ENCODE measurements at regions not wholly inside any gene's neighbourhood (a gene's known extent, or its start where the extent isn't known, plus 50 kb on each side); places are given as distances from the start of the nearest gene placed in this dataset.

GRCh38 chr11:44402466-44403075, 92.6 kb upstream of the ALX4 start:
- intact Hi-C loops (cut with DNase I), result loop anchor here in 1 of 10 donors (10.0 kb wide), 1 partner anchor 62 kb away; no protein-coding TSS in a partner anchor
- no peak for ATAC-seq

GRCh38 chr11:44403176-44403575, 93.2 kb upstream of the ALX4 start:
- TF ChIP-seq POLR2A (IDR thresholded peaks at IDR 0.05) (no peak), CTCF (IDR thresholded peaks at IDR 0.05) (no peak)
- no peak for ATAC-seq
- peaks cover 0 to 1% (median 0%) of the 10 kb centered on the region in 9 donors for H3K27me3 ChIP-seq
- H3K36me3 ChIP-seq, result no peaks in the 10 kb centered on the region
- H3K9me3 ChIP-seq, result no peaks in the 10 kb centered on the region
- H3K4me1 ChIP-seq, result no peaks in the 10 kb centered on the region
- H3K4me3 ChIP-seq, result no peak overlapping the region
- no peak overlapping the region for H3K27ac ChIP-seq
- intact Hi-C loops (cut with DNase I), result loop anchor here in 1 of 10 donors (10.0 kb wide), 1 partner anchor 62 kb away; no protein-coding TSS in a partner anchor
- no peak for DNase-seq
- WGBS, 4 donors, result 52 to 67% (median 61%) methylated on average over 3 to 4 of the region's 4 CpGs

More at GRCh38 chr11:44402466-44403075, 92.6 kb upstream of the ALX4 start:
- DNase-seq, result no peak
- Histone ChIP-seq H3K27me3 (no peaks in the 10 kb centered on the region), H3K9me3 (no peaks in the 10 kb centered on the region), H3K36me3 (no peaks in the 10 kb centered on the region), H3K4me1 (no peaks in the 10 kb centered on the region), H3K4me3 (no peak overlapping the region), H3K27ac (no peak overlapping the region)
- TF ChIP-seq POLR2A (IDR thresholded peaks at IDR 0.05) (no peak), CTCF (IDR thresholded peaks at IDR 0.05) (no peak)
- 71 to 82% (median 77%) methylated on average over 12 of the region's 12 CpGs for WGBS, 4 donors

GRCh38 chr11:44403587-44404273, 93.8 kb upstream of the ALX4 start:
- intact Hi-C loops (cut with DNase I), result loop anchor here in 1 of 10 donors (10.0 kb wide), 1 partner anchor 61 kb away; no protein-coding TSS in a partner anchor
- ATAC-seq, result no peak
- TF ChIP-seq CTCF (IDR thresholded peaks at IDR 0.05), result no peak
- TF ChIP-seq POLR2A (IDR thresholded peaks at IDR 0.05), result no peak

GRCh38 chr11:44404301-44404700, 94.4 kb upstream of the ALX4 start:
- H3K27ac ChIP-seq, result no peak overlapping the region
- no peaks in the 10 kb centered on the region for H3K36me3 ChIP-seq
- H3K4me3 ChIP-seq, result no peak overlapping the region
- no peak for ATAC-seq
- TF ChIP-seq POLR2A (IDR thresholded peaks at IDR 0.05) (no peak), CTCF (IDR thresholded peaks at IDR 0.05) (no peak)
- DNase-seq, result no peak
- H3K9me3 ChIP-seq, result no peaks in the 10 kb centered on the region
- intact Hi-C loops (cut with DNase I), result loop anchor here in 1 of 10 donors (10.0 kb wide), 1 partner anchor 60 kb away; no protein-coding TSS in a partner anchor
- WGBS, 4 donors, result 87 to 89% (median 88%) methylated on average over 6 of the region's 6 CpGs
- no peaks in the 10 kb centered on the region for H3K4me1 ChIP-seq
- peaks cover 0 to 8% (median 0%) of the 10 kb centered on the region in 9 donors for H3K27me3 ChIP-seq

More at GRCh38 chr11:44403587-44404273, 93.8 kb upstream of the ALX4 start:
- H3K27ac ChIP-seq, result no peak overlapping the region
- H3K4me1 ChIP-seq, result no peaks in the 10 kb centered on the region
- H3K27me3 ChIP-seq, result peaks cover 0 to 7% (median 0%) of the 10 kb centered on the region in 9 donors
- H3K4me3 ChIP-seq, result no peak overlapping the region
- DNase-seq, result no peak
- no peaks in the 10 kb centered on the region for H3K36me3 ChIP-seq
- no peaks in the 10 kb centered on the region for H3K9me3 ChIP-seq
- WGBS, 4 donors, result 82 to 90% (median 84%) methylated on average over 6 of the region's 6 CpGs
